Lung (tissue), 11 donors: ENCODE measurements at regions not wholly inside any gene's neighbourhood (a gene's known extent, or its start where the extent isn't known, plus 50 kb on each side); places are given as distances from the start of the nearest gene placed in this dataset.
A peak's percentile ranks its signal among the peaks of the same experiment; 100 is the strongest.

Experiments used
- ATAC-seq: fragments of 200-7000 bp; cut with Tn5 transposase; one replicate; pipeline ENCODE4 v1.9.1; 2020; ENCODE audit warnings: moderate number of reproducible peaks; ENCODE audit not compliant: insufficient read depth, low FRiP score
- DNase-seq, 3 donors: peaks; one replicate each; pipeline ENCODE4 v3.0.0-alpha.2; 2013 to 2017
- H3K27ac ChIP-seq, 2 donors: one replicate each; pipeline ENCODE4 v1.5.1; 2013; ENCODE audit warnings: mild to moderate bottlenecking in 2 of 2, moderate library complexity in 2 of 2, control low read depth in 1 of 2, inconsistent platforms in 1 of 2, low read depth in 1 of 2, low read length in 1 of 2
- H3K27me3 ChIP-seq, 3 donors: one replicate each; pipeline ENCODE4 v1.5.1; 2013; ENCODE audit warnings: low read length in 2 of 3; ENCODE audit not compliant: control insufficient read depth in 3 of 3, insufficient read depth in 3 of 3
- H3K36me3 ChIP-seq, 4 donors: one replicate each; pipeline ENCODE4 v1.5.1; 2013; ENCODE audit warnings: low read length in 4 of 4, mild to moderate bottlenecking in 1 of 4, moderate library complexity in 1 of 4; ENCODE audit not compliant: control insufficient read depth in 4 of 4, insufficient read depth in 4 of 4
- H3K4me1 ChIP-seq, 5 donors: one replicate each; pipeline ENCODE4 v1.5.1; 2013; ENCODE audit warnings: low read length in 5 of 5, mild to moderate bottlenecking in 2 of 5, moderate library complexity in 1 of 5; ENCODE audit not compliant: control insufficient read depth in 5 of 5, insufficient read depth in 5 of 5
- H3K4me3 ChIP-seq: one replicate; pipeline ENCODE4 v1.5.1; 2013; ENCODE audit warnings: mild to moderate bottlenecking, control low read depth, moderate library complexity
- H3K9ac ChIP-seq, 2 donors: one replicate each; pipeline ENCODE4 v1.5.1; 2013; ENCODE audit warnings: low read length in 2 of 2, control low read depth in 1 of 2; ENCODE audit not compliant: insufficient read depth in 1 of 2
- H3K9me3 ChIP-seq, 4 donors: one replicate each; pipeline ENCODE4 v1.5.1; 2013; ENCODE audit warnings: low read length in 3 of 4, mild to moderate bottlenecking in 1 of 4, moderate library complexity in 1 of 4; ENCODE audit not compliant: control insufficient read depth in 4 of 4, insufficient read depth in 3 of 4
- WGBS, 2 donors: extraction: QIAGEN DNeasy Blood & Tissue Kit; methylation state at CpG; one replicate each; pipeline ENCODE4 v1.1.7; 2013; 5-methylcytosine and 5-hydroxymethylcytosine counted together
- TF ChIP-seq, protein P1 (sequence below): IDR thresholded peaks from 2 replicates; pipeline ENCODE4 v1.5.1; 2012; ENCODE audit warnings: mild to moderate bottlenecking; ENCODE audit errors: control extremely low read depth, extremely low read depth
- donor health status: control.
- donor health status: control.
- donor health status: Bipolar disorder and iron deficiency.
- donor health status: healthy.
- donor health status: DM: yes; HTN: yes; CAD: no.

DNA sequence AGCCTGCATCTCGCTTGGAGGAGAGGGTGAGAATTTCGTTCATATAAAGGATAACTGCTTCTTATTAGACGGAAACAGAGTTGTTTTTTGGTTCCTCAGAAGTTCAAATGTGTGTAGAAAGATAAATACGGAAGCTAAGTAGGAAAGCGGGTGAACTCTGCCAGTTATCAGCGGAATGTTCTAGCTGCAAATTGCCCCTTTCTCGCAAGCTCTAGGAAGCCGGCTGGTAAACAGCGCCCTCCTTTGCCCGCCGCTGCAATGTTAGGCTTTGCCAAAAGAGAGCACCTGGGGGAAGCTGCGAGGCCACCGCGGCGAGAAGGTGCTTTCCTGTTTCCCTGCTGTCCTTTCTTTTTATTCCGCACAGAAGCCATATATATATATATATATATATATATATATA is 67.0 kb downstream of the IGLL5 start:
- Histone ChIP-seq H3K27ac (no peak overlapping the region), H3K9ac (no peak overlapping the region), H3K36me3 (no peaks in the 10 kb centered on the region), H3K27me3 (peaks cover 0 to 18% (median 0%) of the 10 kb centered on the region in 3 donors), H3K4me1 (no peaks in the 10 kb centered on the region), H3K9me3 (peaks cover 0 to 11% (median 0%) of the 10 kb centered on the region in 4 donors), H3K4me3 (no peak overlapping the region)
- 6 to 11% methylated on average over 16 of the region's 16 CpGs for WGBS, 2 donors
- TF ChIP-seq, protein P1, sequence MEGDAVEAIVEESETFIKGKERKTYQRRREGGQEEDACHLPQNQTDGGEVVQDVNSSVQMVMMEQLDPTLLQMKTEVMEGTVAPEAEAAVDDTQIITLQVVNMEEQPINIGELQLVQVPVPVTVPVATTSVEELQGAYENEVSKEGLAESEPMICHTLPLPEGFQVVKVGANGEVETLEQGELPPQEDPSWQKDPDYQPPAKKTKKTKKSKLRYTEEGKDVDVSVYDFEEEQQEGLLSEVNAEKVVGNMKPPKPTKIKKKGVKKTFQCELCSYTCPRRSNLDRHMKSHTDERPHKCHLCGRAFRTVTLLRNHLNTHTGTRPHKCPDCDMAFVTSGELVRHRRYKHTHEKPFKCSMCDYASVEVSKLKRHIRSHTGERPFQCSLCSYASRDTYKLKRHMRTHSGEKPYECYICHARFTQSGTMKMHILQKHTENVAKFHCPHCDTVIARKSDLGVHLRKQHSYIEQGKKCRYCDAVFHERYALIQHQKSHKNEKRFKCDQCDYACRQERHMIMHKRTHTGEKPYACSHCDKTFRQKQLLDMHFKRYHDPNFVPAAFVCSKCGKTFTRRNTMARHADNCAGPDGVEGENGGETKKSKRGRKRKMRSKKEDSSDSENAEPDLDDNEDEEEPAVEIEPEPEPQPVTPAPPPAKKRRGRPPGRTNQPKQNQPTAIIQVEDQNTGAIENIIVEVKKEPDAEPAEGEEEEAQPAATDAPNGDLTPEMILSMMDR: no peak
- ATAC-seq (no peak), DNase-seq (peak in 1 of 3 donors; percentile 15)

DNA sequence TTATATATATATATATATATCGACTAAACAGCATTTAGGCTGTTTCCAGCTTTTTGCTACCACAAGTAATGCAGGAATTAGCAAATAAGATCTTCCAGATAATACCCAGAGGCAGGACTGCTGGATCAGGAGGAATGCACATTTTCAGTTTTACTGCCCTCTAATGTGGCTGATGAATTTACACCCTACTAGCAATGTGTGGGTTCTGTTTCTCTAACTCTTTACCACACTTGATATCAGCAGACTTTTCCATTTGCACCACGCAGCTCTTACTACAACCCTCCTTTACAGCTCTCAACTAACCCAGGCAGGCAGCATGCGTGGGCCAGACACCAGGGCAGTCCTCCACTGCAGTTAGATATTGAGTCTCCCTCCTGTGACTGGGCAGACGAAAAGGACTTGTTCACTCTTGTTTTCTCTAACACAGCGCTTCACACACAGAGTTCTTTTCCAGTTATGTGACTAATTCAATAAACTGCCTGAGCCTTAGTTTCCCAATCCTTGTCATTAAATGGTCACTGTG is 67.7 kb downstream of the IGLL5 start:
- ATAC-seq (no peak), DNase-seq (no peak)
- no peaks in the 10 kb centered on the region for H3K4me1 ChIP-seq
- no peak overlapping the region for H3K4me3 ChIP-seq
- peaks cover 0 to 18% (median 0%) of the 10 kb centered on the region in 3 donors for H3K27me3 ChIP-seq
- 47 to 68% methylated on average over 5 of the region's 5 CpGs for WGBS, 2 donors
- TF ChIP-seq, protein P1: no peak
- H3K9ac ChIP-seq: no peak overlapping the region
- H3K9me3 ChIP-seq: peaks cover 0 to 11% (median 0%) of the 10 kb centered on the region in 4 donors
- no peaks in the 10 kb centered on the region for H3K36me3 ChIP-seq
- H3K27ac ChIP-seq: no peak overlapping the region

DNA sequence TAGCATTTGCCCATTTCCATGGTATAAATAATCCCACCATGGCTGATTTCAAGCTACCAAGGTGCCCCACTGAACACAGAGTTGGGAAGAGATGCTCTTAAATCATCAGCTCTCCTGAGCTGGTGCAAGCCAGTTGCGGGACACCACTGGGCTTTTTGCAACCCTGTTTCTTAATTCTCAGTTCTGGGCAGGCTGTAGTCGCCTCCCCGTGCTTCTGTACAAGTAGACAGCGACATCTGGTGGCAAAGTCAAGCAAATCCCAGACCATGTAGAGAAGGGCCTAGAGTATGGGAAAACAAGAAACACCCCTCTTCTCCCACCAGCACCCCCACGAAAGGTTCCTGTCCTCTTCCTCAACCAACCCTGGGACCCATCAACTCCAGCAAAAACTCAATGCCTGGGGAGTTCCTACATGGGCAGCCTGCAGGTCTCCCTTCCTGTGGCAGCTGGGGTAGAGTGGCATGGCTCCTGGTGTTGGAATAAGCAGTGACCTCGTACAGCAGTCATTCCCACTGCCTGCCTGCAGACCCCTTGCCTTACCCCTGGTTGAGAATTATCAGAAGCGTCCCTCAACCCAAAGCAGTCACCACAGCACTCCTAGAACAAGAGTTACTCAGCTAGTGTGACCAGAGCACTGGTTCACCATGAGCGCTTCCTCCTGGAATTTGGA is 68.4 kb downstream of the IGLL5 start:
- ATAC-seq: no peak
- H3K4me3 ChIP-seq: no peak overlapping the region
- peak; percentile 70 to 83 (median 76) for DNase-seq
- peaks cover 0 to 10% (median 0%) of the 10 kb centered on the region in 4 donors for H3K9me3 ChIP-seq
- peaks cover 0 to 18% (median 0%) of the 10 kb centered on the region in 3 donors for H3K27me3 ChIP-seq
- 22 to 26% methylated on average over 8 of the region's 8 CpGs for WGBS, 2 donors
- no peak overlapping the region for H3K27ac ChIP-seq
- TF ChIP-seq, protein P1: peak; percentile 87
- no peaks in the 10 kb centered on the region for H3K4me1 ChIP-seq
- H3K36me3 ChIP-seq: no peaks in the 10 kb centered on the region
- H3K9ac ChIP-seq: no peak overlapping the region

DNA sequence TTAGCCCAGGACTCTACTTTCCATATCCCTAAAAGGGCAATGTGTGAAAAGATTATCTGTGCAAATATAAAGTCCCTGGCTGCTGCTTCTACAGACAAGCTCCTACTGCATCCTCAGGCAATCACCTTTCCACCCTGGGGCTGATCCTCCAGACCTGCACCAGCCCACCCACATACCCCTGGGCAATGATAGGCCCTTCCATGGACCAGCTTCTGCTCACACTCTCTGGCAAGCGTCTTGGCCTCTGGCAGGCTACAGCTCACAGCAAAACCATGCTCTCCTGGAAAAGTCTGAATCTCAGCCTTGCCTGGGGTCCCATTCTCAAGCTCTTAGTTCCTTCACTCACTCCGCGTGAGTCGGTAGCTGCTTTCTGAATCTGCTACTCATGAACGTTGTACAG is 69.5 kb downstream of the IGLL5 start:
- 67 to 88% methylated on average over 5 of the region's 5 CpGs for WGBS, 2 donors

More for the DNA sequence above, 69.5 kb downstream of the IGLL5 start:
- no peaks in the 10 kb centered on the region for H3K4me1 ChIP-seq
- peaks cover 0 to 5% (median 0%) of the 10 kb centered on the region in 4 donors for H3K9me3 ChIP-seq
- ATAC-seq: no peak
- H3K9ac ChIP-seq: no peak overlapping the region
- H3K27me3 ChIP-seq: peaks cover 0 to 18% (median 0%) of the 10 kb centered on the region in 3 donors
- no peak overlapping the region for H3K27ac ChIP-seq
- no peak for DNase-seq
- TF ChIP-seq, protein P1: no peak
- no peak overlapping the region for H3K4me3 ChIP-seq
- no peaks in the 10 kb centered on the region for H3K36me3 ChIP-seq
